SW480 (cell line): ENCODE measurements at regions not wholly inside any gene's neighbourhood (a gene's known extent, or its start where the extent isn't known, plus 50 kb on each side); places are given as distances from the start of the nearest gene placed in this dataset.

Source experiments
- DNase-seq: peaks from one replicate; pipeline ENCODE4 v3.0.0-alpha.2; 2016; ENCODE audit warnings: low spot score

GRCh38 chr21:27168084-27168483 lies 201.2 kb upstream of the ADAMTS5 start:
- DNase-seq, result no peak

GRCh38 chr21:27164208-27165177 lies 197.6 kb upstream of the ADAMTS5 start:
- DNase-seq, result no peak

GRCh38 chr21:27158967-27159366 lies 192.1 kb upstream of the ADAMTS5 start:
- DNase-seq, result no peak

GRCh38 chr21:27157097-27157496 lies 190.2 kb upstream of the ADAMTS5 start:
- no peak for DNase-seq

- no peak for DNase-seq
These were observed 189.8 kb upstream of the ADAMTS5 start for GRCh38 chr21:27156666-27157065.

GRCh38 chr21:27155130-27155500 lies 188.2 kb upstream of the ADAMTS5 start:
- DNase-seq, result no peak

- DNase-seq, result no peak
These were observed 187.7 kb upstream of the ADAMTS5 start for GRCh38 chr21:27154451-27155129.

- DNase-seq, result no peak
These were observed 186.1 kb upstream of the ADAMTS5 start for GRCh38 chr21:27152996-27153395.

GRCh38 chr21:27149034-27149433 lies 182.1 kb upstream of the ADAMTS5 start:
- DNase-seq, result no peak

GRCh38 chr21:27146268-27146667 lies 179.4 kb upstream of the ADAMTS5 start:
- no peak for DNase-seq

- no peak for DNase-seq
These were observed 178.4 kb upstream of the ADAMTS5 start for GRCh38 chr21:27145134-27145798.

- DNase-seq, result no peak
These were observed 176.6 kb upstream of the ADAMTS5 start for GRCh38 chr21:27143476-27143875.

- no peak for DNase-seq
These were observed 172.6 kb upstream of the ADAMTS5 start for GRCh38 chr21:27139526-27139925.

- DNase-seq, result no peak
These were observed 167.6 kb upstream of the ADAMTS5 start for GRCh38 chr21:27134516-27134915.

- DNase-seq, result no peak
These were observed 165.4 kb upstream of the ADAMTS5 start for GRCh38 chr21:27132266-27132665.

GRCh38 chr21:27130154-27130553 lies 163.3 kb upstream of the ADAMTS5 start:
- DNase-seq, result no peak

GRCh38 chr21:27129694-27130093 lies 162.8 kb upstream of the ADAMTS5 start:
- DNase-seq, result no peak

- DNase-seq, result no peak
These were observed 162.3 kb upstream of the ADAMTS5 start for GRCh38 chr21:27129215-27129614.

- DNase-seq, result no peak
These were observed 159.3 kb upstream of the ADAMTS5 start for GRCh38 chr21:27126140-27126539.

GRCh38 chr21:27122686-27123085 lies 155.8 kb upstream of the ADAMTS5 start:
- no peak for DNase-seq

GRCh38 chr21:27114111-27114510 lies 147.2 kb upstream of the ADAMTS5 start:
- DNase-seq, result no peak

GRCh38 chr21:27112186-27112585 lies 145.3 kb upstream of the ADAMTS5 start:
- DNase-seq, result no peak

GRCh38 chr21:27110956-27111355 lies 144.1 kb upstream of the ADAMTS5 start:
- no peak for DNase-seq
